Smooth muscle cell (in vitro differentiated cells): ENCODE measurements at regions not wholly inside any gene's neighbourhood (a gene's known extent, or its start where the extent isn't known, plus 50 kb on each side); places are given as distances from the start of the nearest gene placed in this dataset.

Experiments
- DNase-seq: peaks from one replicate; lab custom pipeline; 2025; ENCODE audit not compliant: unreplicated experiment; lab: John Stamatoyannopoulos, UW
- H2AFZ ChIP-seq: fragments of 200-600 bp; sonication (generic); 2 replicates; pipeline ENCODE4 v1.6.0; 2016; ENCODE audit warnings: antibody characterized with exemption, low read depth, mild to moderate bottlenecking
- H3F3A ChIP-seq: fragments of 200-600 bp; sonication (generic); 2 replicates; pipeline ENCODE4 v1.6.0; 2017; ENCODE audit warnings: antibody characterized with exemption, low read depth
- H3K27ac ChIP-seq: fragments of 200-600 bp; sonication (generic); 2 replicates; pipeline ENCODE4 v1.5.1; 2016; ENCODE audit warnings: low read depth, mild to moderate bottlenecking
- H3K27me3 ChIP-seq: fragments of 200-600 bp; sonication (generic); 2 replicates; pipeline ENCODE4 v1.6.1; 2016; ENCODE audit warnings: low read depth, mild to moderate bottlenecking
- H3K36me3 ChIP-seq: fragments of 200-600 bp; sonication (generic); 2 replicates; pipeline ENCODE4 v1.5.1; 2016; ENCODE audit warnings: low read depth
- H3K4me1 ChIP-seq: fragments of 200-600 bp; sonication (generic); 2 replicates; pipeline ENCODE4 v1.5.1; 2016; ENCODE audit warnings: low read depth
- H3K4me2 ChIP-seq: fragments of 200-600 bp; sonication (generic); 2 replicates; pipeline ENCODE4 v1.6.0; 2016; ENCODE audit warnings: mild to moderate bottlenecking
- H3K4me3 ChIP-seq: fragments of 200-600 bp; sonication (generic); 2 replicates; pipeline ENCODE4 v1.5.1; 2016; ENCODE audit warnings: mild to moderate bottlenecking
- H3K79me2 ChIP-seq: fragments of 200-600 bp; sonication (generic); 2 replicates; pipeline ENCODE4 v1.6.0; 2016; ENCODE audit warnings: low read depth, mild to moderate bottlenecking
- H3K9ac ChIP-seq: fragments of 200-600 bp; sonication (generic); 2 replicates; pipeline ENCODE4 v1.6.0; 2016; ENCODE audit warnings: low read depth
- H3K9me3 ChIP-seq: fragments of 200-600 bp; sonication (generic); replicated peaks from 2 replicates; pipeline ENCODE4 v1.5.1; 2016; ENCODE audit warnings: low read depth
- H4K20me1 ChIP-seq: fragments of 200-600 bp; sonication (generic); 2 replicates; pipeline ENCODE4 v1.6.0; 2016; ENCODE audit warnings: low read depth
- WGBS: methylation state at CpG from one replicate; pipeline ENCODE4 v1.1.7; 2016; ENCODE audit warnings: low lambda C conversion rate; 5-methylcytosine and 5-hydroxymethylcytosine counted together
- TF ChIP-seq, protein P1 (sequence below): fragments of 200-600 bp; sonication (generic); IDR thresholded peaks from 2 replicates; pipeline ENCODE4 v1.5.1; 2017; ENCODE audit warnings: borderline replicate concordance, mild to moderate bottlenecking, antibody characterized with exemption; ENCODE audit not compliant: insufficient read depth, poor library complexity, severe bottlenecking

DNA sequence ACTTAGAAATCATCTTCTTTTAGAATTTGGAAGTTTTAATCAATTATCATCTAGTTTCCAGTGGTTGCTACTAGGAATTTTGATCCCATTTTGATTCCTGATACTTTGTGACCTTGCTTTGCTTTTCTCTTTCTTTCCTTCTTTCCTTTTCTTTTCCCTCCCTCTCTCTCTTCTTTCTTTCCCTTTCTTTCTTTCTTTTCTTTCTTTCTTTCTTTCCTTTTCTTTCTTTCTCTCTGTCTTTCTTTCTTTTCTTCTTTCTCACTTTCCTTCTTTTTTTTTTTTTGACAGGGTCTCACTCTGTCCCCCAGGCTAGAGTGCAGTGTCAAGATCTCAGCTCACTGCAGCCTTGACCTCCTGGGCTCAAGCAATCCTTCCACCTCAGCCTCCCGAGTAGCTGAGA, 81.5 kb upstream of the OSBPL8 start:
- TF ChIP-seq, protein P1, sequence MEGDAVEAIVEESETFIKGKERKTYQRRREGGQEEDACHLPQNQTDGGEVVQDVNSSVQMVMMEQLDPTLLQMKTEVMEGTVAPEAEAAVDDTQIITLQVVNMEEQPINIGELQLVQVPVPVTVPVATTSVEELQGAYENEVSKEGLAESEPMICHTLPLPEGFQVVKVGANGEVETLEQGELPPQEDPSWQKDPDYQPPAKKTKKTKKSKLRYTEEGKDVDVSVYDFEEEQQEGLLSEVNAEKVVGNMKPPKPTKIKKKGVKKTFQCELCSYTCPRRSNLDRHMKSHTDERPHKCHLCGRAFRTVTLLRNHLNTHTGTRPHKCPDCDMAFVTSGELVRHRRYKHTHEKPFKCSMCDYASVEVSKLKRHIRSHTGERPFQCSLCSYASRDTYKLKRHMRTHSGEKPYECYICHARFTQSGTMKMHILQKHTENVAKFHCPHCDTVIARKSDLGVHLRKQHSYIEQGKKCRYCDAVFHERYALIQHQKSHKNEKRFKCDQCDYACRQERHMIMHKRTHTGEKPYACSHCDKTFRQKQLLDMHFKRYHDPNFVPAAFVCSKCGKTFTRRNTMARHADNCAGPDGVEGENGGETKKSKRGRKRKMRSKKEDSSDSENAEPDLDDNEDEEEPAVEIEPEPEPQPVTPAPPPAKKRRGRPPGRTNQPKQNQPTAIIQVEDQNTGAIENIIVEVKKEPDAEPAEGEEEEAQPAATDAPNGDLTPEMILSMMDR: no peak
- no peak overlapping the region for H3K27ac ChIP-seq
- H3K4me2 ChIP-seq: no peak overlapping the region
- H3K27me3 ChIP-seq: no peaks in the 10 kb centered on the region
- no peaks in the 10 kb centered on the region for H3K9me3 ChIP-seq
- H3K4me1 ChIP-seq: peaks cover 1% of the 10 kb centered on the region
- no peak overlapping the region for H3K9ac ChIP-seq
- no peaks in the 10 kb centered on the region for H3K79me2 ChIP-seq
- no peak overlapping the region for H2AFZ ChIP-seq
- no peaks in the 10 kb centered on the region for H3K36me3 ChIP-seq
- no peak overlapping the region for H3K4me3 ChIP-seq
- DNase-seq: no peak
- no peaks in the 10 kb centered on the region for H3F3A ChIP-seq
- WGBS: 90% methylated on average over 1 of the region's 1 CpG
- H4K20me1 ChIP-seq: no peaks in the 10 kb centered on the region

DNA sequence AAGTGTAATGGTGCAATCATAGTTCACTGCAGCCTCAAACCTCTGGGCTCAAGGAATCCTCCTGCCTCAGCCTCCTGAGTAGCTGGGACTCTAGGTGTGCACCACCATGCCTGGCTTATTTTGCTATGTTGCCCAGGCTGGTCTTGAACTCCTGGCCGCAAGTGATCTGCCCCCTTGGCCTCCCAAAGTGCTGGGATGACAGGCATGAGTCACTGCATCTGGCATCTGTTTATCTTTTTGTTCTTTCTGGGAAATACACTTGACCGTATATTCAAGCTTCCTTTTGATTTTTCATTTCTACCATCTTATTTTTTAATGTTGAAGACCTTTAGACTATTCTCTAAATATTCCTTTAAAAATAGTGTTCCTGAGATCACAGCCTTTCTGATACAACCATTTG, 82.4 kb upstream of the OSBPL8 start:
- no peaks in the 10 kb centered on the region for H3K36me3 ChIP-seq
- no peak for DNase-seq
- no peak overlapping the region for H3K4me3 ChIP-seq
- no peaks in the 10 kb centered on the region for H3K9me3 ChIP-seq
- H3K79me2 ChIP-seq: no peaks in the 10 kb centered on the region
- H2AFZ ChIP-seq: no peak overlapping the region
- H4K20me1 ChIP-seq: no peaks in the 10 kb centered on the region
- H3K9ac ChIP-seq: no peak overlapping the region
- no peaks in the 10 kb centered on the region for H3K27me3 ChIP-seq
- H3F3A ChIP-seq: no peaks in the 10 kb centered on the region
- no peak overlapping the region for H3K4me2 ChIP-seq
- 57% methylated on average over 2 of the region's 2 CpGs for WGBS
- H3K27ac ChIP-seq: no peak overlapping the region
- TF ChIP-seq, protein P1: no peak
- no peaks in the 10 kb centered on the region for H3K4me1 ChIP-seq

DNA sequence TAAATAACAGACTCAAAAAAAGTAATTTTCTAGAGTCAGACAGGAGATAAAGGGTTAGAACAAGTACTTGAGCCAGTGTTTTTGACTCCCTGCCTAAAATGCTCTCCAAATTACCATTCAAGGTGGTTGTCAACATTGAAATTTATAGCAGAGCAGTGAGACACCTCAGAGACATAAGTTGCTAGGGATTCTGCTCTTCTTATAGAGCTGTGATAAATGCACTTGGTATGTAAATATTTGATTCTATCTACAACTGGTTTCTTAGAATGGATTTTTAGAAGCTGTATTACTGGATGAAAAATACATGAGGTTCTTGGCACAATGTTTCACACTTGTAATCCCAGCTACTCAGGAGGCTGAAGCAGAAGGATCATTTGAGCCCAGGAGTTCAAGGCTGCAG, 83.9 kb upstream of the OSBPL8 start:
- Histone ChIP-seq H4K20me1 (no peaks in the 10 kb centered on the region), H3K9ac (no peak overlapping the region), H3K27ac (no peak overlapping the region), H3F3A (no peaks in the 10 kb centered on the region), H2AFZ (no peak overlapping the region), H3K27me3 (no peaks in the 10 kb centered on the region), H3K9me3 (no peaks in the 10 kb centered on the region), H3K4me3 (no peak overlapping the region), H3K36me3 (no peaks in the 10 kb centered on the region), H3K4me2 (no peak overlapping the region), H3K79me2 (no peaks in the 10 kb centered on the region), H3K4me1 (no peaks in the 10 kb centered on the region)
- no peak for DNase-seq
- TF ChIP-seq, protein P1: no peak

GRCh38 chr12:76644950-76645349, 85.4 kb upstream of the OSBPL8 start:
- no peak overlapping the region for H3K27ac ChIP-seq
- no peaks in the 10 kb centered on the region for H3K9me3 ChIP-seq
- no peaks in the 10 kb centered on the region for H3K36me3 ChIP-seq
- no peaks in the 10 kb centered on the region for H3K27me3 ChIP-seq
- H3K79me2 ChIP-seq: no peaks in the 10 kb centered on the region
- WGBS: 95% methylated on average over 7 of the region's 7 CpGs
- no peak overlapping the region for H2AFZ ChIP-seq
- H3K4me2 ChIP-seq: no peak overlapping the region
- no peaks in the 10 kb centered on the region for H4K20me1 ChIP-seq
- DNase-seq: no peak
- no peak overlapping the region for H3K9ac ChIP-seq
- H3K4me1 ChIP-seq: no peaks in the 10 kb centered on the region
- no peaks in the 10 kb centered on the region for H3F3A ChIP-seq
- TF ChIP-seq, protein P1: no peak
- H3K4me3 ChIP-seq: no peak overlapping the region
